ENCODE measurements at regions not wholly inside any gene's neighbourhood (a gene's known extent, or its start where the extent isn't known, plus 50 kb on each side); places are given as distances from the start of the nearest gene placed in this dataset.

- TF ChIP-seq POLR2A (IDR thresholded peaks at IDR 0.05; ENCODE audit: low read length), result no peak
- TF ChIP-seq GATA1 (IDR thresholded peaks at IDR 0.05; ENCODE audit: low read depth, low read length), result no peak
Observed at GRCh38 chr2:144310484-144310883, 209.4 kb downstream of the ZEB2 start.

Data from erythroblast (primary cell).